IPS DF 4.7 (cell line): ENCODE measurements at regions not wholly inside any gene's neighbourhood (a gene's known extent, or its start where the extent isn't known, plus 50 kb on each side); places are given as distances from the start of the nearest gene placed in this dataset.

Source experiments
- DNase-seq: peaks from one replicate; pipeline ENCODE4 v3.0.0-alpha.2; 2013; ENCODE audit warnings: low spot score; ENCODE audit errors: extremely low read depth

GRCh38 chr7:12518920-12519681, 51.4 kb upstream of the SCIN start:
- DNase-seq: no peak

GRCh38 chr7:12519682-12520009, 50.9 kb upstream of the SCIN start:
- DNase-seq: no peak
